Stimulated activated CD4-positive, alpha-beta T cell treated with anti-CD3 and anti-CD28 coated beads, TNF-alpha, amount 100 ng/mL, for 4 hours (primary cell): ENCODE measurements at regions not wholly inside any gene's neighbourhood (a gene's known extent, or its start where the extent isn't known, plus 50 kb on each side); places are given as distances from the start of the nearest gene placed in this dataset.
"Not testable (repeated sequence)": the region's sequence is repeated elsewhere in the genome, so short reads cannot be mapped to it uniquely, and the experiment has no call there.

Experiments used
- DNase-seq, 3 experiments: peaks; one replicate each; pipeline ENCODE4 v3.0.0-alpha.2; 2020; ENCODE audit warnings: low read depth in 3 of 3

DNA sequence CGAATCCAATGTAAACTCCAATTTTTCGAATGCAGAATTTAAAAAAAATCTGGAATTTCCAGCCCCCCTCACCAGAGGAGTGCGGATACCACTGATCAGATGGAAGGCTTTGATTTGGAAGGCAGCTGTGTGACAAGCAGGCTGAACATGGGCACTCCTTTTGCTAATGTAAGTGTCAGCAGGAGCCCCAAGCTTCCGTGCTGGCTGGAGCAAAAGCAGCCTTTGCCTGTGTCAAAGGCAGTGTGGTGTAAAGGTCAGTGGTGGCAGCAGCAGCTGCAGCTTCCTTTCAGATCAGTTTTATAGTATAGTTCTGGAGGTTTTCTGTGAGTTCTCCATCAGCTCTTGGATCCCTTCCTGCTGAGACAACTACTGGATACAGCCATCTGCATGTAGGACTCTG lies 259.9 kb downstream of the CTH start:
- no peak for DNase-seq

GRCh38 chr1:70672442-70672888 lies 261.4 kb downstream of the CTH start:
- no peak for DNase-seq

DNA sequence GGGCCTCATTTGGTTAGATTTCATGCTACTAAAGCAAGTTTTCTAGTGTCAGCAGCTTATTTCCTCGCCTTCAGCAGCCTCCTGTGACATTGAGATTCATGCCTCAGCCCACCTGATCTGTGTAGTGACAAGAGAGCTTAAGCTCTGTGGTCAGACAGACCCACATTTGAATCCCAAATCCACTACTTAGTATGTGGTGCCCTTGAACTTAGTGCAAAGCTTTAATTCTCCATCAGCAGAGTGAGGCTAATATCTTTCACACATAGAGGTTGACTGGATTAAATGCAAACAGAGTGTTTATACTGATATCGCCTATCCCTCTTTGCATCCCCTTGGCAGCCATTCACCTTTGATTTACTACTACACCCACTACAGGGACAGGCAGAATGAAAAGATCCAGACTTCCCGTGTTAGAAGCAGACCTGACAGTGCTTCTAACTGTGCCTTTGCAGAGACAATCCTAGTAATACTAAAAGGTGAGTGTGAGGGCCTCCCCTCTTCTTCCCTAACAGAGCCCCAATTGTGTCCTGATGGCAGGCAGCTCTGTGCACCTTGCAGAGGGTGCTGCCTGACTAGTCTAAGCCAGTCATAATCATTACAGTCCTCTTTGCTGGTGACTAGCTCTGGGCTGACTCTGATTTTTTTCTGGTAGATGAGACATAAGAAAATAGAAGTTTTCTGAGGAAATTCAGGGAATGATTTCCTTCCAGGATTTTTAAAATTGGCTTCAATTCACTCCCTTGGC lies 264.0 kb downstream of the CTH start:
- no peak for DNase-seq

DNA sequence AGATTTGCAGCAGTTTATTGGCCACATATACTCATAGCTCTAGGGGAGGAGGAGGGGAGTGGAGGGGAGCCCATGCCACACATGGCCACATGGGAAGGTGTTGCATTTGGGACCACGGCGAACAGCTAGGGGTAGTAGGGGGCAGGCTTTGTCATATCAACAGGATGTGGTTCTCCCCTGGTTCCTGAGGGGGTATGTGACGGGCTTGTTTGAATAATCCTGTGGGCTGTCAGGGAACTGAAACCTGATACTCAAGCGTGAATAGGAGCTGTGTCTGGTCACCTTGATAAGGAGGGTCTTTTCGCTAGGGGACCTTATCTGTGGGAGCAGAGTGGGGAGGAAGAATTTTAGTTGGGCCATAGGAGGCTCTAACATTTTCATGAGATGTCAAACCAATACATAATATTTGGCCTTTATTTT lies 264.7 kb downstream of the CTH start:
- no peak for DNase-seq

- peak in 1 of 3 experiments; percentile 1 for DNase-seq
Measured at GRCh38 chr1:70685300-70686286, 274.5 kb downstream of the CTH start.

GRCh38 chr1:70688580-70688979 lies 277.5 kb downstream of the CTH start:
- DNase-seq = no peak

GRCh38 chr1:70706381-70707037 lies 295.4 kb downstream of the CTH start:
- DNase-seq = no peak

- DNase-seq = no peak
Measured at GRCh38 chr1:70707214-70707613, 296.1 kb downstream of the CTH start.

GRCh38 chr1:70714149-70714548 lies 303.1 kb downstream of the CTH start:
- DNase-seq = no peak

- no peak for DNase-seq
Measured at GRCh38 chr1:70717211-70717610, 306.1 kb downstream of the CTH start.

DNA sequence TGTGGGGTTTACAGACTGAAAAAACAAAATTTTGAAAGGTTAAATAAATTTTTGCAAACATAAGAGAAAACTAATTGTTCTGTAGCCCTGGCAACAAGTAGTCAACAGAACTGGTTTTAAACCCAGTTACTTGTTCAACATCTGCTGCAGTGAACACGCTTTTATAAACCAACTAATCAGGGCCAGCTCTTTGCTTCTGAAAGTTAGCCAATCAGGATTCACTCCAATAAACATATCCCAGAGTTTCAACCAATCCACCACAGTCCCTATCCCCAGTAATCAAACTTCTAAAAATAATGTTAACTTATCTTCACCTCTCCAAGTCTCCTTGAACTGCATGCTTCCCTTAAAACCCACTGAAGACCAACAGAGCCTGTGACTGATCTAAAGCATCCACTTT lies 306.6 kb downstream of the CTH start:
- no peak for DNase-seq

GRCh38 chr1:70718086-70718630 lies 307.1 kb downstream of the CTH start:
- no peak for DNase-seq

GRCh38 chr1:70719154-70719553 lies 308.1 kb downstream of the CTH start:
- no peak for DNase-seq

GRCh38 chr1:70720109-70720508 lies 309.0 kb downstream of the CTH start:
- no peak for DNase-seq

DNA sequence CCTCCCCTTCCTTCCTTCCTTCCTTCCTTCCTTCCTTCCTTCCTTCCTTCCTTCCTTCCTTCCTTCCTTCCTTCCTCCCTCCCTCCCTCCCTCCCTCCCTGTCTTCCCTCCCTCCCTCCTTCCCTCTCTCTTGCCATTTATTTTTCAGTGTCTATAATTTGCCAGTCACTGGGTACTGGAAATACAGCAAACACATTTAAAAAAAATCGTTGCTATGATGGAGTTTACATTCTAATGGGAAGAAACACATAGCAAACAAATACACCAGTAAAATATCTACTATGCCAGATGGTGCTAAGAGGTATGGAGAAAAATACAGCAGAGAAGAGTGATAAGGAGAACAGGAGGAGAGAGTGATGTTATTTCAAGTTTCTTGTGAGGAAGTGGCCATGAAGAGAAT lies 309.5 kb downstream of the CTH start:
- no peak for DNase-seq

DNA sequence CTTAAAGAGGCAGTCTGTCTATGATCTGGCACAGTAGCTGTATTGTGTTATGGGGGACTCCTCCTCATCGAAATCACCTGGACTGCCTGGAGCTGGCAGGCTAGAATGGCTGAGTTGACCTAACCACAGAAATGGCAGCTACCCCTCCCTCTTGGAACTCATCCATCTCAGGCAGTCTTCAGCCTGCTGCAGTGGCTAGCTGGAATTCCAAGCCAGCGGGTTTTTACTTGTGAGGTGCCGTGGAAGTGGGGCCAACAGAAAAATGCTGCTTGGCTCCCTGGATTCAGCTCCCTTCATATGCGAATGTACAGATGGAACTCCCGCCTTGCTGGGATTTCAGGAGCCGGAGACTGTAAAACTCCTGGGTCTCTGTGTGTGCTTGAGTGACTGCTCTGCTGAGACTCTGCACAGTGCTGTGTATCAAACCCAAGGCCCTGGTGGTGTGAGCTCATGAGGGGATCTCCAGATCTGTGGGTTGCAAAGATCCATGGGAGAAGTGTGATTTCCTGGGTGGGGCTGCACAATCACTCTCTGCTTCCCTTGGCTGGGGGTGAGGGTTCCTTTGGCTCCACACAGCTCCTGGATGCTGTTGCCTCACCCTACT lies 316.9 kb downstream of the CTH start:
- no peak for DNase-seq

DNA sequence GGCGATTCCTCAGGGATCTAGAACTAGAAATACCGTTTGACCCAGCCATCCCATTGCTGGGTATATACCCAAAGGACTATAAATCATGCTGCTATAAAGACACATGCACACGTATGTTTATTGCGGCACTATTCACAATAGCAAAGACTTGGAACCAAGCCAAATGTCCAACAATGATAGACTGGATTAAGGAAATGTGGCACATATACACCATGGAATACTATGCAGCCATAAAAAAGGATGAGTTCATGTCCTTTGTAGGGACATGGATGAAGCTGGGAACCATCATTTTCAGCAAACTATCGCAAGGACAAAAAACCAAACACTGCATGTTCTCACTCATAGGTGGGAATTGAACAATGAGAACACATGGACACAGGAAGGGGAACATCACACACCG lies 311.1 kb downstream of the PTGER3 start:
- not testable (repeated sequence) for DNase-seq

DNA sequence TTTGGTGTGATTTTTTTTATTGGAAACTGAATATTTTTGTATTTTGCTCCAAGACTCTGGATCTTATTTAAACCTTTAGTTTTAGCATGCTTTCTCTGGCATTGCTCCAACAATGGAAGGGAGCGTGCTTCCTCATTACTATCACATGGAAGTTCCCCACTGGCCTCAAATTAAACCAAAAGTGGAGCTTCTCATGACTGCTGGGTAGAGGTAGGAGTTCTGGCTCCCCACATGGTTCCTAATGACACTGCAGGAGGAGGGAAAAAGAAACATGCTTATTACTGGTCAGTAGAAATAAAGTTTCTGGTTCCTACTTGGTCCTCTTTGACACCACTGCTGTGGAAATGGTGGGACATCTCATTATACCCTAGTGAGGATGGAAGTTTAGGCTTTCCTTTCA lies 310.5 kb downstream of the PTGER3 start:
- no peak for DNase-seq

DNA sequence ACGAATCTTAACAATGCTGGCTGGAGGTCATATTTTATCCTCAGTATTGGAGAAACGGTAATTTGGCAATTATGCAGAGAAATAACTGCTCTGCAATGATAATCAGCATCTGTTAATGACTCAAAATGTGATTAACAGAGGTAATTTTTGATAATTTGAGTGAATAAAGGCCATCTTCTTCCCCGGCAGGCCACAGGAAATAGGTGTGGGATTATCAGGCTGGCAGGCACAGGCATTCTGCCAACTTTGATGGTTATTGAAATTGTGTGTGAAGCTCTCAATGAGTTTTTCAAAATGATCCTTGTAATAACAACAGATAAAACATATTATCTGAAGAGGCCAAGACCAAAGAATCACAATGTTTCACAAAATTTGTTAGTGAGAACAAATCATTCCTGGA lies 309.0 kb downstream of the PTGER3 start:
- DNase-seq = no peak

- no peak for DNase-seq
Measured at GRCh38 chr1:70745199-70745598, 302.4 kb downstream of the PTGER3 start.

DNA sequence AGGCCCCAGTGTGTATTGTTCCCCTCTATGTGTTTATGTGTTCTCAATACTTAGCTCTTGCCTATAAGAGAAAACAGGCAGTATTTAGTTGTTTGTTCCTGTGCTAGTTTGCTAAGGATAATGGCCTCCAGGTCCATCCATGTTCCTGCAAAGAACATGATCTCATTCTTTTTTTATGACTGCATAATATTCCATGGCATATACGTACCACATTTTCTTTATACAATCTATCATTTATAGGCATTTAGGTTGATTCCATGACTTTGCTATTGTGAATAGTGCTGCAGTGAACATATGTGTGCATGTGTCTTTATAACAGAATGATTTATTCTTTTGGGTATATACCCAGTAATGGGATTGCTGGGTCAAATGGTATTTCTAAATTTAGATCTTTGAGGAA lies 301.6 kb downstream of the PTGER3 start:
- not testable (repeated sequence) for DNase-seq

- DNase-seq = not testable (repeated sequence)
Measured at GRCh38 chr1:70747123-70747522, 300.5 kb downstream of the PTGER3 start.
